ENCODE measurements at regions not wholly inside any gene's neighbourhood (a gene's known extent, or its start where the extent isn't known, plus 50 kb on each side); places are given as distances from the start of the nearest gene placed in this dataset.
A peak's percentile ranks its signal among the peaks of the same experiment; 100 is the strongest.

DNA sequence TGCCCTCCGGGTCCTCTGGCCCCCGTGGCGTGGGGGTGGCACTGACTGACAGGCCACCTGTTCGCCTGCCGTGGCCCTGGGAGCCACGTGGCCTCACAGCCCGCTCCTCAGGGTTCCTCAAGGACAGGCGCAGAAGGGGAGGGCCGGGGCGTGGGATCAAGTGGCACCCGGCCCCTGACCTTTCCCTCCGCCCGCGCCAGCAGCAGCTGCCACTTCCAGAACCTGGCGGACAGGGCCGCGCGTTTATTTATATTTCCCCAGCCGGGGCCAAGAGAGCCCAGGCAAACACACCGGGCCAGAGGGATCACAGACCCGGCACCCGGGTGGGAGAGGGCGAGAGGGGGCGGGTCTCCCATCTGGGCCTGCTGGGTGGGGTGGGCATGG, 92.6 kb downstream of the RFLNA start:
- DNase-seq (ENCODE audit: low read depth) = no peak
- TF ChIP-seq, protein P1, sequence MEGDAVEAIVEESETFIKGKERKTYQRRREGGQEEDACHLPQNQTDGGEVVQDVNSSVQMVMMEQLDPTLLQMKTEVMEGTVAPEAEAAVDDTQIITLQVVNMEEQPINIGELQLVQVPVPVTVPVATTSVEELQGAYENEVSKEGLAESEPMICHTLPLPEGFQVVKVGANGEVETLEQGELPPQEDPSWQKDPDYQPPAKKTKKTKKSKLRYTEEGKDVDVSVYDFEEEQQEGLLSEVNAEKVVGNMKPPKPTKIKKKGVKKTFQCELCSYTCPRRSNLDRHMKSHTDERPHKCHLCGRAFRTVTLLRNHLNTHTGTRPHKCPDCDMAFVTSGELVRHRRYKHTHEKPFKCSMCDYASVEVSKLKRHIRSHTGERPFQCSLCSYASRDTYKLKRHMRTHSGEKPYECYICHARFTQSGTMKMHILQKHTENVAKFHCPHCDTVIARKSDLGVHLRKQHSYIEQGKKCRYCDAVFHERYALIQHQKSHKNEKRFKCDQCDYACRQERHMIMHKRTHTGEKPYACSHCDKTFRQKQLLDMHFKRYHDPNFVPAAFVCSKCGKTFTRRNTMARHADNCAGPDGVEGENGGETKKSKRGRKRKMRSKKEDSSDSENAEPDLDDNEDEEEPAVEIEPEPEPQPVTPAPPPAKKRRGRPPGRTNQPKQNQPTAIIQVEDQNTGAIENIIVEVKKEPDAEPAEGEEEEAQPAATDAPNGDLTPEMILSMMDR (IDR thresholded peaks at IDR 0.05; ENCODE audit: control insufficient read depth, extremely low read depth, insufficient read depth) = no peak
- H3K4me3 ChIP-seq (ENCODE audit: low read depth, low read length) = peak overlapping the region; percentile 75

GRCh38 chr12:124386661-124387527, 92.0 kb downstream of the RFLNA start:
- H3K4me3 ChIP-seq (ENCODE audit: low read depth, low read length) = peak overlapping the region; percentile 75
- DNase-seq (ENCODE audit: low read depth) = no peak
- TF ChIP-seq, protein P1 (IDR thresholded peaks at IDR 0.05; ENCODE audit: control insufficient read depth, extremely low read depth, insufficient read depth) = no peak

GRCh38 chr12:124386059-124386458, 91.2 kb downstream of the RFLNA start:
- H3K4me3 ChIP-seq (ENCODE audit: low read depth, low read length) = no peak overlapping the region
- TF ChIP-seq, protein P1 (IDR thresholded peaks at IDR 0.05; ENCODE audit: control insufficient read depth, extremely low read depth, insufficient read depth) = no peak
- no peak for DNase-seq (ENCODE audit: low read depth)

DNA sequence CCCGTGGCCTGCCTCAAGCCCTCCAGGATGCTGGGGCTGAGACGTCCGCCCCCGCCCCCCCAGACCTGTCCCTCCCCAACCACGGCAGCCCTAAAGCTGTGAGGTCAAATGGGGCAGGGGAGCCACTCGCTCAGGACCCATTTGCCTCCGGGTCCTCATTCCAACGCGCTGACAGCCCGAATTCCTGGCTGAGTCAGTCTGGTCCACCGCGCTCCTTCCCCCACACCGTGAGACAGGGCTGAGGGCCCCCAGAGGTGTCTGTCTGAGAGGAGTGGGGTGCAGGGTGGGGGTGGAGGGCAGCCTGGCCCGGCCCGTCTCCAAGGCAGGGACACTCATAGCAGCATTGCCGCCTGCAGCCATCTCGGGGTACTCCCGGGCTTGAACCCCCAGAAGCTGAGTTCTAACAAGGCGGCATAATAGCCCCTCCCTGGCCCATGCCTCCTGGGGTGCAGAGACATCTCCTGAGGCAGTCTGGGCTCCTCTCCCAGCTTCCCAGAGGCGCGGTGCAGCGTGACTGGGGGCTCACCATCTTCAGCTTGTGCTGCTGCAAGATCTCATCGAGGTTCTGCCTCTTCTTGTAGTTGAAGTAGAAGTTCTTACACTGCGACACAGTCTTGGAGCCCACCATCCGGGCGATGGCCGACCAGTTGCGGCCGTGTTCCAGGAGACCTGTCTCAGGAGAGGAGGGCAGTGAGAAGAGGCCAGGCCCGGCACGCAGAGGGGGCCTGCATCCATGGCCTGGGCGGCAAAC, 90.5 kb downstream of the RFLNA start:
- TF ChIP-seq, protein P1 (IDR thresholded peaks at IDR 0.05; ENCODE audit: control insufficient read depth, extremely low read depth, insufficient read depth) = no peak
- no peak overlapping the region for H3K4me3 ChIP-seq (ENCODE audit: low read depth, low read length)

DNA sequence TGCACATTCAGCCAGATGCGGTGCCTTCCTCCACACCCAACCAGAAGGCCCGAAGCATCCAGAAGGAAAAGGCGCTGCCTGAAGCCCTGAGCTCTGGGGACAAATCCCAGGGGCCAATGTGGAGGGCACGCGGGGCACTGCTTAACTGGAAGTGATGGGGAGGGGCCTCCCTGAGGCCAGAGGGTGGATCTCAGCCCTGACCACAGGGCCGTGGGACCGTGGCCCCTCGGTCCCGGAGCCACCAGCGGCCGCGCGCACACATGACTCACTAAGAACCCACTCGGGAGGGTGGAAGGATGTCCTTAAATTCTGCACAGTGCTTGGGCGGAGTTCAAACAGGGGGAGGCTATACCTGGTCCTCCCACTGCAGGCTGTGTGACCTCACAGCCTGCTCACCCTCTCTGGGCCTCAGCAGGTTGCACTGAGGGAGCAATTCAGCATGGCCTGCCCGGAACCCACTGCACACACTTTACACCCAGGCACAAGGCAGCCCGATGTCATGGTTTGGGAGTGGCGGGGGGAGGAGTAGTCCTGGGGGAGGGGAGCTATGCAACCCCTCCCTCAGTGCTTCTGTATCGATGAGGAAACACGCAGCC, 89.5 kb downstream of the RFLNA start:
- H3K4me3 ChIP-seq (ENCODE audit: low read depth, low read length) = no peak overlapping the region

More for the DNA sequence above, 90.5 kb downstream of the RFLNA start:
- no peak for DNase-seq (ENCODE audit: low read depth)

GRCh38 chr12:124383028-124383427, 88.1 kb downstream of the RFLNA start:
- H3K4me3 ChIP-seq (ENCODE audit: low read depth, low read length) = no peak overlapping the region
- no peak for DNase-seq (ENCODE audit: low read depth)
- TF ChIP-seq, protein P1 (IDR thresholded peaks at IDR 0.05; ENCODE audit: control insufficient read depth, extremely low read depth, insufficient read depth) = no peak

More for the DNA sequence above, 89.5 kb downstream of the RFLNA start:
- TF ChIP-seq, protein P1 (IDR thresholded peaks at IDR 0.05; ENCODE audit: control insufficient read depth, extremely low read depth, insufficient read depth) = no peak
- no peak for DNase-seq (ENCODE audit: low read depth)

Measured in LNCaP clone FGC (cell line).